Activated naive CD8-positive, alpha-beta T cell treated with anti-CD3 and anti-CD28 coated beads, Interleukin-2, amount 10 ng/mL, durations not matched to agents 7 days and 5 days (primary cell): ENCODE measurements at regions not wholly inside any gene's neighbourhood (a gene's known extent, or its start where the extent isn't known, plus 50 kb on each side); places are given as distances from the start of the nearest gene placed in this dataset.
"Not testable (repeated sequence)": the region's sequence is repeated elsewhere in the genome, so short reads cannot be mapped to it uniquely, and the experiment has no call there.

ENCODE experiments used
- ATAC-seq: fragments of 150-1000 bp; cut with Tn5 transposase; one replicate; pipeline ENCODE4 v1.10.0; 2021; ENCODE audit warnings: low read depth, moderate library complexity
- POLR2A ChIA-PET: fragments of 350-600 bp; sonication (Branson Sonifier 250); formaldehyde crosslinking; loops from one replicate; lab custom pipeline; 2021; ENCODE audit warnings: antibody characterized with exemption; lab: Charles Lee
- DNase-seq: peaks from one replicate; pipeline ENCODE4 v3.0.0; 2021
- H3K27ac Mint-ChIP-seq: one replicate; pipeline ENCODE4 v1.8.0; 2022; ENCODE audit warnings: mild to moderate bottlenecking, mixed read lengths
- H3K27me3 Mint-ChIP-seq: one replicate; pipeline ENCODE4 v1.8.0; 2022; ENCODE audit warnings: mild to moderate bottlenecking, moderate library complexity, mixed read lengths
- H3K36me3 Mint-ChIP-seq: one replicate; pipeline ENCODE4 v1.8.0; 2021; ENCODE audit warnings: mild to moderate bottlenecking, mixed read lengths
- H3K4me1 Mint-ChIP-seq: one replicate; pipeline ENCODE4 v1.8.0; 2021; ENCODE audit warnings: mixed read lengths
- H3K4me3 Mint-ChIP-seq: one replicate; pipeline ENCODE4 v1.8.0; 2022; ENCODE audit warnings: mild to moderate bottlenecking, moderate library complexity, mixed read lengths
- H3K9me3 Mint-ChIP-seq: one replicate; pipeline ENCODE4 v1.8.0; 2021; ENCODE audit warnings: mixed read lengths

DNA sequence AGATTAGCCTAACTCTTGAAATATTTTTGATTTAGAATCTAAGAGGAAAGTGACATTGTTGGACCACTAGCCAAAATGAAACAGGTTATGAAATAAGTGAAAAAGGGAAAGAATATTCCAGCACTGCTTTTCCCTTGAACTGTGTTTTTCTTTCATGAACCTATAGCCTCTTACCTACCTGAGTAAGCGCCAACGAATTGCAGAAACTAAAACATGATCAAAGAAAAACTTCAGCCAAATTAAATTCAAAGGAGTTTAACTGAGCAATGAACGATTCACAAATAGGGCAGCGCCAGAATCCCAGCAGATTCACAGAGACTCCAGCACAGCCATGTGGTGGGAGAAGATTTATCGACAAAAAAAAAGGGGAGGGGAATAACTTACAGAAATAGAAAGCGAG lies 518.6 kb downstream of the PIK3C3 start:
- no peaks in the 10 kb centered on the region for H3K36me3 Mint-ChIP-seq
- no peaks in the 10 kb centered on the region for H3K9me3 Mint-ChIP-seq
- H3K27ac Mint-ChIP-seq = no peak overlapping the region
- POLR2A ChIA-PET = no interaction called here
- H3K4me1 Mint-ChIP-seq = no peaks in the 10 kb centered on the region
- DNase-seq (no peak), ATAC-seq (no peak)
- no peaks in the 10 kb centered on the region for H3K27me3 Mint-ChIP-seq
- no peak overlapping the region for H3K4me3 Mint-ChIP-seq

DNA sequence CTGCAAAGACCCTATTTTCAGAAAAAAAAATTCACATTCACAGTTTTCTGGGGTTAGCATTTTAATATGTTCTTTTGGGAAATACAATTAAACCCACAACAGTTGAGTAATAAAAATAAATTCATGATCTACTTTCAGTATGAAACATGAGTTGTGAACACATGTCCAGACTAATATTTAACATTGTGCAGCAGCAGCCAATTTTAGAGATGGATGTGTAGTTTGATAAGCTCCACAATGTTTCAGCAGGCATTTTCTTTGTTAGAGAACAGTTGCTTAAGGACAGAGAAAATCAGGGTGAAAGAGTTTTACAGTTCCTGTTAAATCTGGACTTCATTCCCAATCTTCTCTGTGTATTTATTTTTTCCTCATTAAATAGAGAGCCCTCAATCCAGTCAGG lies 519.5 kb downstream of the PIK3C3 start:
- no peak overlapping the region for H3K27ac Mint-ChIP-seq
- no peaks in the 10 kb centered on the region for H3K4me1 Mint-ChIP-seq
- ATAC-seq (no peak), DNase-seq (no peak)
- POLR2A ChIA-PET = no interaction called here
- H3K27me3 Mint-ChIP-seq = no peaks in the 10 kb centered on the region
- no peak overlapping the region for H3K4me3 Mint-ChIP-seq
- H3K36me3 Mint-ChIP-seq = no peaks in the 10 kb centered on the region
- H3K9me3 Mint-ChIP-seq = no peaks in the 10 kb centered on the region

DNA sequence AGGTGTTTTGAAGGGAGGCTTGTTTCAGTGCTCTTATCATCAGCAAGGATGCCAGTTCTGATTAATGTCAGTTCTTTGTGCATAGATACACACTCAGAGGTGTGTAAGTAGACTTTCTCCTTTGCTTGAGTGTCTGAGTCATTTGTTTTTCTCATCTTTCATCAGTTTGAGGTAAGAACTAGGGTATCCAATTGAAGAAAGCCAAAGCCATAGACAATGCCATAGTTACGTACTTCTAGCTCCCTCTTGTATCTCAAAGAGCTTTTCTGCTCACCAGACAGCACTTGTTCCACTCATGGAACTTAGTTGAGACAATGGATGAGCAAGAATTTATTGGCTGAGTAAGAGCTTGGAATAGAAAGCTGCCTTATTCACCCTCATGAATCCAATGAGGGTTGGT lies 520.1 kb downstream of the PIK3C3 start:
- Mint-ChIP-seq H3K27ac (no peak overlapping the region), H3K36me3 (no peaks in the 10 kb centered on the region), H3K4me3 (no peak overlapping the region), H3K4me1 (no peaks in the 10 kb centered on the region), H3K9me3 (no peaks in the 10 kb centered on the region), H3K27me3 (no peaks in the 10 kb centered on the region)
- no peak for ATAC-seq
- POLR2A ChIA-PET = no interaction called here
- DNase-seq = no peak

DNA sequence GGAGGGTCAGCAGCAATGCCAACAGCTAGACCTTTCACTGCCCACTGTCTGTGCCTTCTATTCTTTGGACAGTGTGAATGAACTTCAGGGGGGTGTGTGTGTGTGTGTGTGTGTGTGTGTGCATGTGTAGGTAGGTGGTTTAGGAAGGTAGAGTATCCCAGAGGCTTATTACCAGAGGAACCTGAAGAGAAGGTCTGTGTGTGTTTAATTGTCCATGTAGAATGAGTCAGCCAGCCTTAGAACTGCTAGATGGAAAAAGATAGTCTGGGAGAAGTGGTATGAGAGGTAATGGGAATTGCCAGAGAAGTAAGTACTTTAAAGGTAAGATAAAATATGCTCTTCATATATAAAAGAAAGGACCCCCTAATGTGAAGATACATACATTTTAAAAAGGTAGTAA lies 522.2 kb downstream of the PIK3C3 start:
- DNase-seq = no peak
- H3K36me3 Mint-ChIP-seq = no peaks in the 10 kb centered on the region
- H3K9me3 Mint-ChIP-seq = peaks cover 1% of the 10 kb centered on the region
- H3K27me3 Mint-ChIP-seq = no peaks in the 10 kb centered on the region
- no peak overlapping the region for H3K27ac Mint-ChIP-seq
- no peak overlapping the region for H3K4me3 Mint-ChIP-seq
- H3K4me1 Mint-ChIP-seq = no peaks in the 10 kb centered on the region
- no peak for ATAC-seq
- POLR2A ChIA-PET = no interaction called here

DNA sequence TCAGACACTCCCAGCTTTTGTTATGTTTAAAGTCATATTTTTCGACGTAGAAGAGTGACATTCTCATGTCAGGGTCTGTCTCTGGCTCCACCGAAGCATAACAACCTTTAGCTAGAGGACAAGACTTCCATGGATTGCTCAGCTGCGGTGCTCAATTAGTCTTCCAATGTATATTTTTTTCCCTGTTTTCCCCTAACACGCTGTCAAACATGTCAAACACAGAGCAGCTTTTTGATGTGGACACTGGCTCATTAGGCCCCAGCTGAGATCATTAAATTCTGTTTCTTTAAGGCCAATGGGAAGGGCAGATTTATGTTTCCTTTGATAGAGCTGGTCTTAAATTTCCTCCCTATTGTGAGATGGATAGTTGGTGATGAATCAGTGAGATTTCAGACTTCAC lies 525.4 kb downstream of the PIK3C3 start:
- DNase-seq = no peak

DNA sequence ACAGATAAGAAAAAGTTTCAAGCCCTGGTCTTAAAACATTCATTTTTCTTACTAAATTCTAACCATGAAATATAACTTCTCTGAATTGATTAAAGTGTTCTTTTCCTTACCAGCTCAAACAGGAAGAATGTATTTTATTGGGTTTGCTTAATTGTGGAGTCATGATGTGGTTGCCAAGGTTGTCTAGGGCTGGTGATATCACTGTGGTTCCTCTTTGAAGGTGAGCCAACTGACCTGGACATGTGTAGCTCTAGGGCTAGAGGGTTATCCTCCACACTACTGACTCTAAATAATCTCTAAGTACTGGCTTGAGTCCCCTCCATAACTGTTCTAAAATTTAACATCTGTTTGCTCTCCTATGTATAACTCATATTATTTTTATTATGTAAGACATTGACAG lies 529.6 kb downstream of the PIK3C3 start:
- POLR2A ChIA-PET = no interaction called here
- ATAC-seq (no peak), DNase-seq (no peak)
- Mint-ChIP-seq H3K4me3 (no peak overlapping the region), H3K27me3 (no peaks in the 10 kb centered on the region), H3K27ac (no peak overlapping the region), H3K9me3 (peaks cover 6% of the 10 kb centered on the region), H3K4me1 (no peaks in the 10 kb centered on the region), H3K36me3 (no peaks in the 10 kb centered on the region)

More for the DNA sequence above, 525.4 kb downstream of the PIK3C3 start:
- ATAC-seq = no peak
- Mint-ChIP-seq H3K36me3 (no peaks in the 10 kb centered on the region), H3K4me3 (no peak overlapping the region), H3K9me3 (peaks cover 6% of the 10 kb centered on the region), H3K27ac (no peak overlapping the region), H3K4me1 (no peaks in the 10 kb centered on the region), H3K27me3 (no peaks in the 10 kb centered on the region)
- POLR2A ChIA-PET = no interaction called here

DNA sequence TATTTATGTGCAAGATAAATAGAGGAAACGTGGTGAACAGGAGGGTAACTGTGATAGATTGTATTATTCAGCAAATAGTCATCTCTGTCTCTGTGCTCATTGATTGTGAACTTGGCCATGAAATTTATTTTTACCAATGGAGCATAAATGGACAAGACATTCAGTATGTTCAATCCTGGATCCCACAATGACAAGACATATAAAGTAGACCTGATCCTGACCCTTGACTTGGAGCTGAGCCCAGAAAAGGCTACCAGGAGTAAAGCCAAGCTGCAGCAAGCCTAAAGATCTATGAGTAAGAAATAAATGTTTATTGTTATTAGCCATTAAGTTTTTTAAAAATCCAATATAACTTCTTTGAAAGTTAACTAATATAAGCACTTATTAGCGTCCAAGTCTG lies 531.2 kb downstream of the PIK3C3 start:
- H3K27ac Mint-ChIP-seq = no peak overlapping the region
- no peaks in the 10 kb centered on the region for H3K27me3 Mint-ChIP-seq
- DNase-seq (no peak), ATAC-seq (no peak)
- H3K9me3 Mint-ChIP-seq = peaks cover 5% of the 10 kb centered on the region
- H3K36me3 Mint-ChIP-seq = no peaks in the 10 kb centered on the region
- no peaks in the 10 kb centered on the region for H3K4me1 Mint-ChIP-seq
- no peak overlapping the region for H3K4me3 Mint-ChIP-seq
- POLR2A ChIA-PET = no interaction called here

DNA sequence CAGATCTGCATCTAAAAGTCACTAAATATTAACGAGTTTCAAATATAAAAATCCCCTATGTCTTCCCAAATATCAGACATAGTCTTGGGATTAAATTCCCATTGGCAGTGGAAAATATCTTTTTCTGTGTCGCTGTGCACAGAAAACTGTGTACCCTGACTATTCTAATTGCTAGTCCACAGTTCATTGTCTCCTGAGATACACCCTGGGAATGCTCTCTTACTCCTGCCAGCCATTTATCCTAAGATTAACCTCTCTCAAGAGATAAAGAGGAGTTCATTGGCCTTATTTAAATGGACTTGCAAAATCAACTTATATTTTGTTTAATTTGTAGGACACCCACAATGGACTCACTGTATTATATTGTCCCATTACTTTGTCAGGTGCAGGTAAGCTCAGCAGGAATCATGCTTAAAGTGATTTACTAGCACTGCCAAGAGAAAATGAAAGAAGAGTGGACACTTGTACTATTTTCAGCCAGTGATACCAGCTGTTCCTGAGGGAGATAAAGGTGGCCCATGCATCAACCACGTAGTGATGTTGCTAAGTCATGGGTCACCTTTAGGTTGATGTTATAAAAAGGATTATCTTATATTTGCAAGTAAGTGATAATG lies 553.8 kb downstream of the PIK3C3 start:
- H3K9me3 Mint-ChIP-seq = no peaks in the 10 kb centered on the region

DNA sequence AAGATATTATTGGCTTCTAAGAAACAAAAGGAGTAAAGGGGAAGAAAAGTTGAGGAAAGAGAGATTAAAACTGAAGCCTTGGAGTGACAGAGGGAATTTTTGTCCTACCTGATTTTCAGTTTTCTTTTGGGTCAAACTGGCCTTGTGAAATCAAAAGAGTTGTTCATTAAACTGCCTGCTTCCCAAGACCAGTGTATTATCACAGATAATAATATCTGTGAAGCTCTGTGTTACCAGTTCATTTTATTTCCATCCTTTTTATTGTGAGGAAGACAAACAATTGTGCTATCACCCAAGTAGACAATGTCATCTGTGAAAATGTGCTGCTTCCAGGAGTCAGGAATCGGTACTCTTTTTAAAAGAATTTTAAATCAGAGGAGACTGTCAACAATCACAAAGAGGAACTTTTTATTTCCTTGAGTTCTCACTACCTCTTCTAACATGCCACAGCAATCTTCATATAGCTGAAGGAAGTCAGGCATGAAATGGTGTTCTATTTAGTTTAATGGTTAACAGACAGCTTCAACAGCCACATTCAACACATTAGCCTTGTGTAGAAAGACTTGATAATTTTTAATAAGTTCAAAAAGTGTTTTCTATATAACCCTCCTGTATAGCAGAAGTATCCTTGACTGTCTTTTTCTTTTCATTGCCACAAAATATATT lies 554.8 kb downstream of the PIK3C3 start:
- ATAC-seq (no peak), DNase-seq (no peak)
- Mint-ChIP-seq H3K36me3 (no peaks in the 10 kb centered on the region), H3K4me1 (no peaks in the 10 kb centered on the region), H3K9me3 (no peaks in the 10 kb centered on the region), H3K27ac (no peak overlapping the region), H3K4me3 (no peak overlapping the region), H3K27me3 (no peaks in the 10 kb centered on the region)
- POLR2A ChIA-PET = no interaction called here

More for the DNA sequence above, 553.8 kb downstream of the PIK3C3 start:
- POLR2A ChIA-PET = no interaction called here
- ATAC-seq = no peak
- Mint-ChIP-seq H3K27me3 (no peaks in the 10 kb centered on the region), H3K4me3 (no peak overlapping the region), H3K27ac (no peak overlapping the region), H3K4me1 (no peaks in the 10 kb centered on the region), H3K36me3 (no peaks in the 10 kb centered on the region)
- DNase-seq = no peak

DNA sequence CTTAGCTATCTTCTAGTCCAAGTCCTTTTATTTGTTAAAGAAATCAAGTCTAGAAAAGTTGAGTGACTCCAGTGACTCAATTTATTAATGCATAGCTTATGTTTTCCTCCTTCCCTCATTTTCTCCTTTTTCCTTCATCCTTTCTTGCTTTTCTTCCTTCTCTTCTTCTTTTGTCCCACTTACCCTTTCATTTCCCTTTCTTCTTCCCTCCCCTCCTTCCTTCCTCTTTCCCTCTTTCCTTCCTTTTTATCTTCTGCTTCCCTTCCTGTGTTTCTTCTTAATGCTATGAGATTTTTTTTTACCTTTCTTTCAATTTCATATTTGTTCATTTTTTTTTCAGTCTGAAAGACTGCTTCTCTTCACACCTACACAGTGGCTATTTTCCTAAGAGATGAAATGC lies 555.5 kb downstream of the PIK3C3 start:
- Mint-ChIP-seq H3K4me1 (no peaks in the 10 kb centered on the region), H3K4me3 (no peak overlapping the region), H3K36me3 (no peaks in the 10 kb centered on the region), H3K9me3 (no peaks in the 10 kb centered on the region), H3K27me3 (no peaks in the 10 kb centered on the region), H3K27ac (no peak overlapping the region)
- DNase-seq (no peak), ATAC-seq (no peak)
- POLR2A ChIA-PET = no interaction called here

DNA sequence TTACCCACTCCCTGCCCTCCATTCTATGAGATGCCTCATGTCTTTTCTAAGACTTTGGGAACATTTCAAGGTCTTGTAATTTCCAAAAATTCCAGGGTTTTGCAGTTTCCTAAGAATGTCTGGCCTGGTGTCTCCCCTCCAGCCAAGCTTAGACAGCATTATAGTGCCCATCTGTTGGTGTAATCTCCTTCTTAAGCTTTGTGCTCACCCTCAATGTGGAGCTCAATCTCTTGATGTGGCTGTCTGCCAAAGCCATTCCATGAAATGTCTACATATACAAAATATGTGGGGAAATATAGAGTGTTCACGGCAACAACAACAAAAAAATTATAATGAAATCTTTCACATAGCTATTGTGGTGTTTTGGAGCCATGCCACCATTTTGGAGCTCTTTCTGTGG lies 558.4 kb downstream of the PIK3C3 start:
- H3K4me3 Mint-ChIP-seq = no peak overlapping the region
- no peaks in the 10 kb centered on the region for H3K9me3 Mint-ChIP-seq
- H3K27ac Mint-ChIP-seq = no peak overlapping the region
- no peaks in the 10 kb centered on the region for H3K36me3 Mint-ChIP-seq
- H3K27me3 Mint-ChIP-seq = no peaks in the 10 kb centered on the region
- ATAC-seq = no peak
- POLR2A ChIA-PET = no interaction called here
- H3K4me1 Mint-ChIP-seq = no peaks in the 10 kb centered on the region
- no peak for DNase-seq

DNA sequence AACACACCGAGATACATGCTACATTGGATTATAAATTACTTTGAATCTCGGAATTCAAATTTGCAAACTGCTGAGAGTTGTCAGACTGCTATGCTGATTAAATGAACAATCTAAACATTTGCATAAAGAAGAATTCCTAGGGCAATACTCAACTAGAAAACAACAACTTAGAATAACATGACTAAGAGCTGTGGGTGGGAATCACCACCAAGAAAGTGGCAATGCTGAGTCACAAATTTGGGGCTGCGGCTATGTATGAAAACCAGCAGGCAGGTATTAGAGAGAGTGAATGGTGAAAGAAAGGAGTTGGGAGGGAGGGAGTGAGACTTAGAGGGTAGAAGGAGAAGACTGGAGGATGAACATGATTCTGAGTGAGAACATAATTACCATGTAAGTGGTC lies 559.5 kb downstream of the PIK3C3 start:
- DNase-seq = no peak
- POLR2A ChIA-PET = no interaction called here
- Mint-ChIP-seq H3K9me3 (peaks cover 4% of the 10 kb centered on the region), H3K4me1 (no peaks in the 10 kb centered on the region), H3K4me3 (no peak overlapping the region), H3K27ac (no peak overlapping the region), H3K27me3 (no peaks in the 10 kb centered on the region), H3K36me3 (no peaks in the 10 kb centered on the region)
- no peak for ATAC-seq

DNA sequence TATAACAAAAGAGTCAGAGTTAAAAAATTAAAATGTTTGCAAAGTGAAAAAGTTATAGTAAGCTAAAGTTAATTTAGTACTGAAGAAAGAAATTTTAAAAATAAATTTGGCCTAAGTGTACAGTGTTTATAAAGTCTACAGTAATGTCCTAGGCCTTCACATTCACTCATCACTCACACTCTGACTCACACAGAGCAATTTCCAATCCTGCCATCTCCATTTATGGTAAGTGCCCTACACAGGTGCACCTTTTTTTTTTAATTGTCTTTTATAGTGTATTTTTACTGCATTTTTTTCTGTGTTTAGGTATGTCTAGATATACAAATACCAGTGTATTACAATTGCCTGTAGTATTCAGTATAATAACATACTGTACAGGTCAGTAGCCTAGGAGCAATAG lies 562.9 kb downstream of the PIK3C3 start:
- H3K4me3 Mint-ChIP-seq = no peak overlapping the region
- peaks cover 4% of the 10 kb centered on the region for H3K9me3 Mint-ChIP-seq
- H3K27me3 Mint-ChIP-seq = no peaks in the 10 kb centered on the region
- H3K36me3 Mint-ChIP-seq = no peaks in the 10 kb centered on the region
- no peaks in the 10 kb centered on the region for H3K4me1 Mint-ChIP-seq
- DNase-seq (no peak), ATAC-seq (no peak)
- H3K27ac Mint-ChIP-seq = no peak overlapping the region
- POLR2A ChIA-PET = no interaction called here

DNA sequence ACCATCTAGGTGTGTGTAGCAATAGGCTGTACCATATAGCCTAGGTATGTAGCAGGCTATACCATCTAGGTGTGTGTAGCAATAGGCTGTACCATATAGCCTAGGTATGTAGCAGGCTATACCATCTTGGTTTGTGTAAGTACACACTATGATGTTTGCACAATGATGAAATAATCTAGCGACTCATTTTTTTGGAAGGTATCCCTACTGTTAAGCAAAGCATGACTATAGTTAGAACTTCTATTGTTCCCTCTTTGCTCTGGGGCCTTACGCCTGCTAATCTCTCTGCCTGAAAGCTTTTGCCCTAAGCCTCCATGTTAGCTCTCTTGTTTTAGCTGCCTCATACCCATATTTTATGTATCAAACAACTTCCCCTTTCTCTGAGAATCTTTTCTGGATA lies 563.3 kb downstream of the PIK3C3 start:
- ATAC-seq, H3K9me3 Mint-ChIP-seq, H3K27me3 Mint-ChIP-seq, H3K4me3 Mint-ChIP-seq, H3K4me1 Mint-ChIP-seq, H3K36me3 Mint-ChIP-seq, H3K27ac Mint-ChIP-seq, POLR2A ChIA-PET, DNase-seq: not testable (repeated sequence)
